SK-N-SH (cell line): ENCODE measurements at regions not wholly inside any gene's neighbourhood (a gene's known extent, or its start where the extent isn't known, plus 50 kb on each side); places are given as distances from the start of the nearest gene placed in this dataset.

ENCODE experiments used
- CTCF ChIA-PET: fragments of 300-600, 350-600 bp; formaldehyde crosslinking; extraction: SDS; loops from one replicate; lab custom pipeline; 2021; lab: Yijun Ruan, JAX
- POLR2A ChIA-PET: fragments of 350-600 bp; sonication (Branson Sonifier 250); formaldehyde crosslinking; extraction: SDS; loops from one replicate; lab custom pipeline; 2020; ENCODE audit warnings: antibody characterized with exemption, inconsistent platforms; lab: Yijun Ruan, JAX
- DNase-seq: peaks from one replicate; pipeline ENCODE4 v3.0.0; 2012
- H2AFZ ChIP-seq: fragments of 200-600 bp; sonication (generic); 2 replicates; pipeline ENCODE4 v1.8.1; 2016; ENCODE audit warnings: antibody characterized with exemption, mild to moderate bottlenecking, low read depth
- H3F3A ChIP-seq: fragments of 200-600 bp; sonication (generic); replicated peaks from 2 replicates; pipeline ENCODE3; 2016; ENCODE audit warnings: antibody characterized with exemption, mild to moderate bottlenecking; ENCODE audit not compliant: insufficient read depth
- H3K27ac ChIP-seq, 2 experiments: fragments of 200-500 bp in 1 of 2; fragments of 200-600 bp in 1 of 2; sonication (Bioruptor generic) in 1 of 2; sonication (generic), shearing (Covaris generic) in 1 of 2; 2 replicates each; pipeline versions ENCODE4 v1.5.1 to v1.6.1; 2014 to 2016; ENCODE audit warnings: low read depth in 2 of 2, inconsistent platforms in 1 of 2, low read length in 1 of 2, mild to moderate bottlenecking in 1 of 2, mixed read lengths in 1 of 2
- H3K27me3 ChIP-seq: fragments of 200-600 bp; sonication (generic), shearing (Covaris generic); 2 replicates; pipeline ENCODE4 v1.6.1; 2016; ENCODE audit warnings: mixed run types; ENCODE audit not compliant: insufficient read depth
- H3K36me3 ChIP-seq, 2 experiments: fragments of 200-500 bp in 1 of 2; fragments of 200-600 bp in 1 of 2; sonication (Bioruptor generic) in 1 of 2; sonication (generic) in 1 of 2; replicated peaks in 1 of 2; 2 replicates each; pipeline versions ENCODE3 to v1.5.1; 2014 to 2016; ENCODE audit warnings: low read length in 1 of 2, mild to moderate bottlenecking in 1 of 2; ENCODE audit not compliant: insufficient read depth in 2 of 2, control insufficient read depth in 1 of 2
- H3K4me1 ChIP-seq, 2 experiments: fragments of 200-500 bp in 1 of 2; fragments of 200-600 bp in 1 of 2; sonication (Bioruptor generic) in 1 of 2; sonication (generic), shearing (Covaris generic) in 1 of 2; 2 replicates each; pipeline versions ENCODE4 v1.5.1 to v1.6.1; 2014 to 2016; ENCODE audit warnings: low read depth in 1 of 2, low read length in 1 of 2, mixed run types in 1 of 2; ENCODE audit not compliant: insufficient read depth in 2 of 2, control insufficient read depth in 1 of 2
- H3K4me2 ChIP-seq: fragments of 200-600 bp; sonication (generic), shearing (Covaris generic); 2 replicates; pipeline ENCODE4 v1.6.1; 2017; ENCODE audit warnings: mixed run types
- H3K4me3 ChIP-seq, 2 experiments: fragments of 200-500 bp in 1 of 2; fragments of 200-600 bp in 1 of 2; sonication (Bioruptor generic) in 1 of 2; sonication (generic), shearing (Covaris generic) in 1 of 2; 2 replicates each; pipeline versions ENCODE4 v1.5.1 to v1.8.1; 2014 to 2016; ENCODE audit warnings: low read depth in 2 of 2, inconsistent platforms in 1 of 2, low read length in 1 of 2, mild to moderate bottlenecking in 1 of 2, mixed read lengths in 1 of 2, moderate library complexity in 1 of 2
- H3K79me2 ChIP-seq: fragments of 200-600 bp; sonication (generic); 2 replicates; pipeline ENCODE4 v1.8.1; 2017; ENCODE audit warnings: mild to moderate bottlenecking; ENCODE audit not compliant: insufficient read depth
- H3K9ac ChIP-seq: fragments of 200-600 bp; sonication (generic); 2 replicates; pipeline ENCODE4 v1.6.1; 2017; ENCODE audit warnings: mixed run types
- H3K9me2 ChIP-seq: fragments of 200-600 bp; sonication (generic); 2 replicates; pipeline ENCODE4 v1.6.1; 2017; ENCODE audit warnings: mixed run types
- H3K9me3 ChIP-seq: fragments of 200-600 bp; sonication (generic); 2 replicates; pipeline ENCODE4 v1.6.1; 2017; ENCODE audit warnings: mixed run types, mild to moderate bottlenecking, moderate library complexity
- H4K20me1 ChIP-seq: fragments of 200-600 bp; sonication (generic); 2 replicates; pipeline ENCODE4 v1.6.1; 2017; ENCODE audit warnings: mild to moderate bottlenecking, mixed run types; ENCODE audit not compliant: insufficient read depth
- CHD2 ChIP-seq: fragments of 150-350 bp; IDR thresholded peaks from 2 replicates; pipeline ENCODE4 v1.6.1; 2018; ENCODE audit warnings: low read length; ENCODE audit not compliant: partially characterized antibody
- CTCF ChIP-seq: fragments of 200-600 bp; sonication (generic); IDR thresholded peaks from 2 replicates; pipeline ENCODE4 v1.6.1; 2017; ENCODE audit warnings: antibody characterized with exemption, mild to moderate bottlenecking, moderate library complexity
- EZH2phosphoT487 ChIP-seq: fragments of 200-600 bp; sonication (generic); IDR thresholded peaks from 2 replicates; pipeline ENCODE4 v1.6.1; 2017; ENCODE audit warnings: low read depth, mixed run types, mild to moderate bottlenecking, antibody characterized with exemption, moderate library complexity, borderline replicate concordance
- FOXM1 ChIP-seq: IDR thresholded peaks from 2 replicates; pipeline ENCODE4 v1.4.0; 2012; ENCODE audit warnings: low read depth, mild to moderate bottlenecking
- GABPA ChIP-seq: IDR thresholded peaks from 2 replicates; pipeline ENCODE4 v1.4.0; 2012; ENCODE audit warnings: low read depth, mild to moderate bottlenecking
- JUND ChIP-seq: IDR thresholded peaks from 2 replicates; pipeline ENCODE4 v1.4.0; 2012
- MAX ChIP-seq: IDR thresholded peaks from 2 replicates; pipeline ENCODE4 v1.4.0; 2012; ENCODE audit warnings: low read depth
- MEF2A ChIP-seq: IDR thresholded peaks from 2 replicates; pipeline ENCODE4 v1.4.0; 2012; ENCODE audit warnings: low read depth, borderline replicate concordance
- MXI1 ChIP-seq: IDR thresholded peaks from 2 replicates; pipeline ENCODE4 v1.6.1; 2012; ENCODE audit warnings: mild to moderate bottlenecking, low read depth, low read length, improper control_type of control experiment
- NFIC ChIP-seq: IDR thresholded peaks from 2 replicates; pipeline ENCODE4 v1.4.0; 2012; ENCODE audit warnings: borderline replicate concordance
- POLR2AphosphoS5 ChIP-seq: IDR thresholded peaks from 2 replicates; pipeline ENCODE4 v1.6.1; 2012; ENCODE audit warnings: low read depth, low read length
- RAD21 ChIP-seq: IDR thresholded peaks from 2 replicates; pipeline ENCODE4 v1.6.1; 2012; ENCODE audit warnings: mild to moderate bottlenecking, low read length
- RCOR1 ChIP-seq: fragments of 150-350 bp; IDR thresholded peaks from 2 replicates; pipeline ENCODE4 v1.6.1; 2017; ENCODE audit warnings: antibody characterized with exemption, low read length
- RXRA ChIP-seq: IDR thresholded peaks from 2 replicates; pipeline ENCODE4 v1.4.0; 2012; ENCODE audit warnings: low read depth, mild to moderate bottlenecking, borderline replicate concordance
- SIN3A ChIP-seq: IDR thresholded peaks from 2 replicates; pipeline ENCODE4 v1.6.1; 2012; ENCODE audit warnings: low read depth, mild to moderate bottlenecking, low read length, moderate library complexity, borderline replicate concordance
- SMC3 ChIP-seq: IDR thresholded peaks from 2 replicates; pipeline ENCODE4 v1.6.1; 2012; ENCODE audit warnings: low read depth, low read length, improper control_type of control experiment
- TAF1 ChIP-seq: IDR thresholded peaks from 2 replicates; pipeline ENCODE4 v1.6.1; 2012; ENCODE audit warnings: low read depth, mild to moderate bottlenecking, low read length, moderate library complexity, borderline replicate concordance
- TCF12 ChIP-seq: IDR thresholded peaks from 2 replicates; pipeline ENCODE4 v1.4.0; 2012
- USF1 ChIP-seq: IDR thresholded peaks from 2 replicates; pipeline ENCODE4 v1.4.0; 2012; ENCODE audit warnings: low read depth, borderline replicate concordance
- USF2 ChIP-seq: fragments of 150-350 bp; IDR thresholded peaks from 2 replicates; pipeline ENCODE4 v1.6.1; 2017; ENCODE audit warnings: antibody characterized with exemption, low read length, low read depth, borderline replicate concordance
- ZBTB33 ChIP-seq: IDR thresholded peaks from 2 replicates; pipeline ENCODE4 v1.4.0; 2012; ENCODE audit warnings: low read depth, borderline replicate concordance
- WGBS: methylation state at CpG from one replicate; pipeline ENCODE4 v1.1.6; 2017; ENCODE audit warnings: low lambda C conversion rate; 5-methylcytosine and 5-hydroxymethylcytosine counted together

GRCh38 chr6:135117413-135117968 is 62.9 kb upstream of the HBS1L start:
- WGBS: 56% methylated on average over 3 of the region's 3 CpGs
- H3K27me3 ChIP-seq: no peaks in the 10 kb centered on the region
- CTCF ChIA-PET: no interaction called here

GRCh38 chr6:135116571-135116970 is 61.9 kb upstream of the HBS1L start:
- Histone ChIP-seq H4K20me1 (no peaks in the 10 kb centered on the region), H3K9me3 (no peaks in the 10 kb centered on the region), H3K9ac (no peak overlapping the region), H3K4me1 (no peaks in the 10 kb centered on the region), H3F3A (no peaks in the 10 kb centered on the region), H2AFZ (no peak overlapping the region), H3K4me3 (no peak overlapping the region), H3K27ac (no peak overlapping the region), H3K27me3 (no peaks in the 10 kb centered on the region), H3K79me2 (no peaks in the 10 kb centered on the region), H3K36me3 (no peaks in the 10 kb centered on the region), H3K9me2 (no peaks in the 10 kb centered on the region), H3K4me2 (no peak overlapping the region)
- CTCF ChIA-PET: no interaction called here
- POLR2A ChIA-PET: no interaction called here
- DNase-seq: no peak
- WGBS: 55% methylated on average over 5 of the region's 5 CpGs
- TF ChIP-seq MEF2A: no peak
- no peak for TF ChIP-seq GABPA
- no peak for TF ChIP-seq RXRA
- no peak for TF ChIP-seq USF2
- TF ChIP-seq TAF1: no peak
- no peak for TF ChIP-seq CTCF
- TF ChIP-seq RCOR1: no peak
- TF ChIP-seq MAX: no peak
- no peak for TF ChIP-seq RAD21

More at GRCh38 chr6:135117413-135117968, 62.9 kb upstream of the HBS1L start:
- H3K9ac ChIP-seq: no peak overlapping the region
- H2AFZ ChIP-seq: no peak overlapping the region
- no peak overlapping the region for H3K4me3 ChIP-seq
- no peak for DNase-seq
- no peak overlapping the region for H3K4me2 ChIP-seq
- POLR2A ChIA-PET: no interaction called here
- no peaks in the 10 kb centered on the region for H4K20me1 ChIP-seq
- no peaks in the 10 kb centered on the region for H3K9me3 ChIP-seq
- no peak overlapping the region for H3K27ac ChIP-seq
- no peaks in the 10 kb centered on the region for H3K9me2 ChIP-seq
- TF ChIP-seq SIN3A (no peak), USF2 (no peak), MXI1 (no peak), CHD2 (no peak), NFIC (no peak), ZBTB33 (no peak), EZH2phosphoT487 (no peak), RCOR1 (no peak), USF1 (no peak), FOXM1 (no peak), JUND (no peak), POLR2AphosphoS5 (no peak), SMC3 (no peak), TCF12 (no peak)
- no peaks in the 10 kb centered on the region for H3K4me1 ChIP-seq
- no peaks in the 10 kb centered on the region for H3K36me3 ChIP-seq
- H3K79me2 ChIP-seq: no peaks in the 10 kb centered on the region
- no peaks in the 10 kb centered on the region for H3F3A ChIP-seq
